Osteocyte (in vitro differentiated cells): ENCODE measurements at regions not wholly inside any gene's neighbourhood (a gene's known extent, or its start where the extent isn't known, plus 50 kb on each side); places are given as distances from the start of the nearest gene placed in this dataset.

ENCODE experiments used
- DNase-seq: peaks from one replicate; pipeline ENCODE4 v3.0.0; 2021; ENCODE audit warnings: mixed read lengths; ENCODE audit not compliant: unreplicated experiment; ENCODE audit errors: extremely low spot score
- H3K27ac Mint-ChIP-seq: one replicate; pipeline ENCODE4 v1.8.0; 2021; ENCODE audit warnings: mild to moderate bottlenecking, mixed read lengths; ENCODE audit not compliant: unreplicated experiment
- H3K27me3 Mint-ChIP-seq: one replicate; pipeline ENCODE4 v1.8.0; 2021; ENCODE audit warnings: mixed read lengths; ENCODE audit not compliant: unreplicated experiment
- H3K36me3 Mint-ChIP-seq: one replicate; pipeline ENCODE4 v1.8.0; 2021; ENCODE audit warnings: mixed read lengths; ENCODE audit not compliant: unreplicated experiment
- H3K4me1 Mint-ChIP-seq: one replicate; pipeline ENCODE4 v1.8.0; 2021; ENCODE audit warnings: mixed read lengths; ENCODE audit not compliant: unreplicated experiment
- H3K4me3 Mint-ChIP-seq: one replicate; pipeline ENCODE4 v1.8.0; 2021; ENCODE audit warnings: mild to moderate bottlenecking, moderate library complexity, mixed read lengths; ENCODE audit not compliant: unreplicated experiment
- H3K9me3 Mint-ChIP-seq: one replicate; pipeline ENCODE4 v1.8.0; 2021; ENCODE audit warnings: mixed read lengths; ENCODE audit not compliant: unreplicated experiment
- CTCF ChIP-seq: fragments of 200-600 bp; sonication (generic); IDR thresholded peaks from 2 replicates; pipeline ENCODE4 v1.5.0; 2021; ENCODE audit warnings: antibody characterized with exemption, mild to moderate bottlenecking, moderate library complexity

DNA sequence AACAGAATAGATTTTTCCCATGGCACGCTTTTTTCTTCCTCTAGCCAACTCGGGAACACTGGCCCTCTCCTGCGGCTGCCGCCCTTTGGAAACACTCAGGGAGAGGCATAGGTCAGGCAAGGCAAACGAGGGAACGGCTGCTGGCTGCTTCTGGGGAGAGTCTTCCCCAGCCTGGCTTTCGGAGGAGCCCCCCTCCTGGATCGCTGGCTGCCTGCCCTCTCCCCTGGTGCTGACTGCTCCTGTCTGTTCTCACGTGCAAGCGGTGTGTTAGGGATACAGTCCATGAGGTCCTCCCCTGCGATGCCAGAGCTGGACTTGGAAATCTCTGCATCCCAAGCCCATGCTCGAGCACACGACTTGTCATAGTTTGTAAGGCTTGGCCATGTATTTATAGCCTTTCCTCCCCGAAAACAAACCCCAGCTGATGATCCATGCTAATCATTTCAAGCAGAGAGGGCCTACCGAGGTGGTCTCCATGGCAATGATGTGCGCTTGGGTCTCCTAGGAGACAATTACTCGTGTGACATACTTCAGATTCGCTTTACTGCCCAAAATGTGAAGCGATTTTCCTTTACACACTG is 315.6 kb upstream of the ATP10A start:
- Mint-ChIP-seq H3K4me3 (no peak overlapping the region), H3K27me3 (no peaks in the 10 kb centered on the region), H3K9me3 (no peaks in the 10 kb centered on the region), H3K36me3 (no peaks in the 10 kb centered on the region), H3K27ac (no peak overlapping the region), H3K4me1 (no peaks in the 10 kb centered on the region)
- no peak for TF ChIP-seq CTCF
- no peak for DNase-seq

DNA sequence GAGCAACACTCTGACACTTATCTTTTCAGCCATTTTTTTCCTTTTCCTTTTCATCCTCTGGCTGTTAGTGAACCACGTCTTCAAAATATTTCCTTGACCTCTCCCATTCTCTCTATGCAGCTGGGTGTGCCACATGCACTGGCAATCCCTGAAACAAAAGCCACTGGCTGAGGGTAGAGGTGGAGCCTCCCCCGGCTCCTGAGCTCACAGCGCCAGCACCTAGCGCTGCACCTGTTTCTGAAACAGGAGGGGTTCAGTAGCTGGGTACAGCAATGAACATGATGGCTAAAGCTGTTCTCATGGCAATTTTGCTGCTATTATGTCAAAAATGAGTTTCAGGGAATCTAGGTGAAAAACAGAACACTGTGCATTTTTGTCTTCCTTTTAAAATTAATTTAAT is 314.7 kb upstream of the ATP10A start:
- TF ChIP-seq CTCF: no peak
- Mint-ChIP-seq H3K36me3 (no peaks in the 10 kb centered on the region), H3K4me1 (no peaks in the 10 kb centered on the region), H3K9me3 (no peaks in the 10 kb centered on the region), H3K27me3 (no peaks in the 10 kb centered on the region), H3K4me3 (no peak overlapping the region), H3K27ac (no peak overlapping the region)
- DNase-seq: no peak

GRCh38 chr15:26176831-26177230 is 313.7 kb upstream of the ATP10A start:
- Mint-ChIP-seq H3K9me3 (no peaks in the 10 kb centered on the region), H3K4me3 (no peak overlapping the region), H3K27me3 (no peaks in the 10 kb centered on the region), H3K27ac (no peak overlapping the region), H3K4me1 (no peaks in the 10 kb centered on the region), H3K36me3 (no peaks in the 10 kb centered on the region)
- no peak for TF ChIP-seq CTCF
- DNase-seq: no peak

- TF ChIP-seq CTCF: no peak
- no peaks in the 10 kb centered on the region for H3K36me3 Mint-ChIP-seq
- no peaks in the 10 kb centered on the region for H3K9me3 Mint-ChIP-seq
- H3K4me3 Mint-ChIP-seq: no peak overlapping the region
- no peak for DNase-seq
- H3K4me1 Mint-ChIP-seq: no peaks in the 10 kb centered on the region
- H3K27me3 Mint-ChIP-seq: no peaks in the 10 kb centered on the region
- no peak overlapping the region for H3K27ac Mint-ChIP-seq
Observed at GRCh38 chr15:26171266-26171665, 308.1 kb upstream of the ATP10A start.

DNA sequence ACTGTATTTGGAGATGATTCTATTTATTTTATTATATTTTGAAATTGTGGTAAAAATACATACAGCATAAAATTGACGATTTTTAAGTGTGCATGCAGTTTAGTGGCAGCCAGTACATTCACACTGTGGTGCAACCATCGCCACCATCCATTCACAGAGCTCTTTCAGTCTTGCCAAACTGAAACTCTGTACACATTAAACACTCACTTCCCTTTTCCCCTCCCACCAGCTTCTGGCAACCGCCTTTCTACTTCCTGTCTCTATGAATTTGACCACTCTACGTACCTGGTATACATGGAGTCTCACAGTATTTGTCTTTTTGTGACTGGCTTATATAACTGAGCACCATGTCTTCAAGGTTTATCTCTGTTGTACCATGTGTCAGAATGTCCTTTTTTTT is 303.3 kb upstream of the ATP10A start:
- Mint-ChIP-seq H3K4me1 (no peaks in the 10 kb centered on the region), H3K4me3 (no peak overlapping the region), H3K27me3 (no peaks in the 10 kb centered on the region), H3K9me3 (no peaks in the 10 kb centered on the region), H3K36me3 (no peaks in the 10 kb centered on the region), H3K27ac (no peak overlapping the region)
- DNase-seq: no peak
- TF ChIP-seq CTCF: no peak
